ENCODE measurements at regions not wholly inside any gene's neighbourhood (a gene's known extent, or its start where the extent isn't known, plus 50 kb on each side); places are given as distances from the start of the nearest gene placed in this dataset.

DNA sequence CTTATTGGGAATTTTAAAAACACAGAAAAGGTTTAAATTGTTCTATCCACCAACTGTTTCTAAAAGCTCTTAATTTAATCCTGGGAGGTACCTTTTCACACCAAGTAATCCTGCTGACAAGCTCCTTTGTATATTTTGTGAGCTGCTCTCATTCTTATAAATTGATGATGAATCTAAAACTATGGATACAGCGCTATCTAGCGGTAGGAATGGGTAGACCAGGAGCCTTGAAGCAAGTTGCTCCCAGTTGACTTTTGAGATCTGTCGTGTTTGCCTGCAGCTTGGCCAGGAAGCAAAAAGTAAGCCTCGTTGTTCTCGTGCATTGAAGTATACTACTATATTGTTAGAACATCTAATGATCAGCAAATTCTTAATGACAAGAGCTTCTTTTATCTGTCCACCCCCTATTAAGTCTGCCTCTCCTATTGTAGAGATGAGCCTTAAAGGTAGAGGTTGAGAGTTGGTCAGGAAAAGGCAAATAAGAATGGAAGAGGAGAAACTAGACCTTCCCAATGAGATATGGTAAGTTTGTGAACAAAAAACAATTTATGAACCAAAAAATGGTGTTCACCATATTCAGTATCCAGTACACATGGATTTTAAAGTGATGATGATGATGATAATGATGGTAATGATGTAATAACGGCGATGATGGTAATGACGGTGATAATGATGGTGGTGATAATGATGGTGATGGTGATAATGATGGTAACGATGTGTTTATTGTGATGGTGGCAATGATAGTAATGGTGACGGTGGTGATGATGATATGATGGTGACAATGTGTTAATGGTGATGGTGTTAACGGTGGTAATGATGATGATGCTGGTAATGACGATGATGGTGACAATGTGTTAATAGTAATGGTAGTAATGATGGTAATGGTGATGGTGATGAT lies 212.1 kb upstream of the NCKAP5 start:
- BruUV-seq (replicated peaks), result TSS peak; percentile 78
- intact Hi-C loops (cut with micrococcal nuclease; ENCODE audit: unreplicated experiment), result loop anchor here (1.0 to 10.0 kb wide), 9 partner anchors 62 to 1108 kb away; partner anchors contain the start of genes LYPD1 and NCKAP5
- peak; percentile 93 for DNase-seq (ENCODE audit: low spot score)
- Histone ChIP-seq H3K9me3 (ENCODE audit: low read depth, low read length, poor library complexity, severe bottlenecking) (no peaks in the 10 kb centered on the region), H3K4me3 (ENCODE audit: low read depth, low read length, poor library complexity, severe bottlenecking) (no peak overlapping the region), H3K27ac (ENCODE audit: low read depth, low read length, poor library complexity, severe bottlenecking) (peak overlapping the region; percentile 8), H3K36me3 (ENCODE audit: insufficient read depth, low read length, poor library complexity, severe bottlenecking) (no peaks in the 10 kb centered on the region), H3K4me1 (ENCODE audit: insufficient read depth, low read length, poor library complexity, severe bottlenecking) (peaks cover 20% of the 10 kb centered on the region), H3K27me3 (replicated peaks; ENCODE audit: insufficient read depth, low read depth, low read length, poor library complexity) (no peaks in the 10 kb centered on the region)
- ChIA-PET POLR2A (ENCODE audit: low non-redundant PET) (interaction anchor here (0.6 to 0.9 kb wide), 2 partner anchors 255 to 1503 kb away, joined by 4 to 7 read pairs; no protein-coding TSS in a partner anchor), CTCF (interaction anchor here (0.5 to 1.1 kb wide), 11 partner anchors 25 to 977 kb away, joined by 3 to 10 read pairs (median 4); partner anchors contain the start of gene NCKAP5)
- TF ChIP-seq, protein P1, sequence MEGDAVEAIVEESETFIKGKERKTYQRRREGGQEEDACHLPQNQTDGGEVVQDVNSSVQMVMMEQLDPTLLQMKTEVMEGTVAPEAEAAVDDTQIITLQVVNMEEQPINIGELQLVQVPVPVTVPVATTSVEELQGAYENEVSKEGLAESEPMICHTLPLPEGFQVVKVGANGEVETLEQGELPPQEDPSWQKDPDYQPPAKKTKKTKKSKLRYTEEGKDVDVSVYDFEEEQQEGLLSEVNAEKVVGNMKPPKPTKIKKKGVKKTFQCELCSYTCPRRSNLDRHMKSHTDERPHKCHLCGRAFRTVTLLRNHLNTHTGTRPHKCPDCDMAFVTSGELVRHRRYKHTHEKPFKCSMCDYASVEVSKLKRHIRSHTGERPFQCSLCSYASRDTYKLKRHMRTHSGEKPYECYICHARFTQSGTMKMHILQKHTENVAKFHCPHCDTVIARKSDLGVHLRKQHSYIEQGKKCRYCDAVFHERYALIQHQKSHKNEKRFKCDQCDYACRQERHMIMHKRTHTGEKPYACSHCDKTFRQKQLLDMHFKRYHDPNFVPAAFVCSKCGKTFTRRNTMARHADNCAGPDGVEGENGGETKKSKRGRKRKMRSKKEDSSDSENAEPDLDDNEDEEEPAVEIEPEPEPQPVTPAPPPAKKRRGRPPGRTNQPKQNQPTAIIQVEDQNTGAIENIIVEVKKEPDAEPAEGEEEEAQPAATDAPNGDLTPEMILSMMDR (conservative IDR thresholded peaks at IDR 0.05; ENCODE audit: low read depth, low read length), result peak; percentile 93
- TF ChIP-seq EZH2 (IDR thresholded peaks at IDR 0.05; ENCODE audit: borderline replicate concordance, low read depth, low read length, poor library complexity, severe bottlenecking), result no peak

DNA sequence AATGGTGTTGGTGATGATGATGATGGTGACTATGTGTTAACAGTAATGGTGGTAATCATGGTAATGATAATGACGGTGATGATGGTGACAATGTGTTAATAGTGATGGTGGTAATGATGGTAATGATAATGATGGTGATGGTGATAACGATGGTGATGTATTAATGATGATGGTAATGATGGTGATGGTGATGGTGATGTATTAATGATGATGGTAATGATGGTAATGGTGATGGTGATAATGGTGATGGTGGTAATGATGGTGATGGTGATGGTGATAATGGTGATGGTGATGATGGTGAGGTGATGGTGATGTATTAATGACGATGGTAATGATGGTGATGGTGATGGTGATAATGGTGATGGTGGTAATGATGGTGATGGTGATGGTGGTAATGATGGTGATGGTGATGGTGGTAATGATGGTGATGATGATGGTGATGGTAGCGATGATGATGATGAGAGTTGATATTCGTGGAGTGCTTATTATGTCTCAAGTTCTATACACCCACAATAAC lies 212.8 kb upstream of the NCKAP5 start:
- Histone ChIP-seq H3K36me3 (ENCODE audit: insufficient read depth, low read length, poor library complexity, severe bottlenecking) (no peaks in the 10 kb centered on the region), H3K27ac (ENCODE audit: low read depth, low read length, poor library complexity, severe bottlenecking) (no peak overlapping the region), H3K27me3 (replicated peaks; ENCODE audit: insufficient read depth, low read depth, low read length, poor library complexity) (no peaks in the 10 kb centered on the region), H3K9me3 (ENCODE audit: low read depth, low read length, poor library complexity, severe bottlenecking) (no peaks in the 10 kb centered on the region), H3K4me1 (ENCODE audit: insufficient read depth, low read length, poor library complexity, severe bottlenecking) (peaks cover 20% of the 10 kb centered on the region), H3K4me3 (ENCODE audit: low read depth, low read length, poor library complexity, severe bottlenecking) (no peak overlapping the region)
- CTCF ChIA-PET, result no interaction called here
- no peak for DNase-seq (ENCODE audit: low spot score)
- POLR2A ChIA-PET (ENCODE audit: low non-redundant PET), result no interaction called here
- intact Hi-C loops (cut with micrococcal nuclease; ENCODE audit: unreplicated experiment), result loop anchor here (1.0 to 10.0 kb wide), 9 partner anchors 62 to 1109 kb away; partner anchors contain the start of genes LYPD1 and NCKAP5
- no TSS peak for BruUV-seq (replicated peaks)
- TF ChIP-seq, protein P1 (conservative IDR thresholded peaks at IDR 0.05; ENCODE audit: low read depth, low read length), result no peak
- no peak for TF ChIP-seq EZH2 (IDR thresholded peaks at IDR 0.05; ENCODE audit: borderline replicate concordance, low read depth, low read length, poor library complexity, severe bottlenecking)

DNA sequence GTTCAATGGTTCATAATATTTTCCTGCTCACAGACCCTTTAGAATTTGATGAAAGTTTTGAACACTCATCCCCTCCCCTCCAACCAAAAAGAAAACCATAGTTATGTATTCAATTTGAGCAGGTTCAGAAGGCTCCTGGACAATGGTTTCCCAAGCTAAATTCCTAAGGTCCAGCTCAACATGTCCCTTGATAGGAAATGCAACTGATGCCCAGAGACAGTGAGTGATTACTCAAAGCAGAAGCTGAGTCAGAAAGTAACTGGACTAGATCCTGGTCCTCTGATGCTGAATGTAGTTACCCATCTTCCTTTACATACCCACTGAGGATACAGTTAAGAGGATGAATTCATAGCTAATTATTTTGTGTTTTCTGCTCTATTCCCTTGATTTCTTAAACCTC lies 218.9 kb upstream of the NCKAP5 start:
- Histone ChIP-seq H3K36me3 (ENCODE audit: insufficient read depth, low read length, poor library complexity, severe bottlenecking) (no peaks in the 10 kb centered on the region), H3K27ac (ENCODE audit: low read depth, low read length, poor library complexity, severe bottlenecking) (no peak overlapping the region), H3K27me3 (replicated peaks; ENCODE audit: insufficient read depth, low read depth, low read length, poor library complexity) (no peaks in the 10 kb centered on the region), H3K9me3 (ENCODE audit: low read depth, low read length, poor library complexity, severe bottlenecking) (no peaks in the 10 kb centered on the region), H3K4me1 (ENCODE audit: insufficient read depth, low read length, poor library complexity, severe bottlenecking) (peaks cover 28% of the 10 kb centered on the region), H3K4me3 (ENCODE audit: low read depth, low read length, poor library complexity, severe bottlenecking) (no peak overlapping the region)
- intact Hi-C loops (cut with micrococcal nuclease; ENCODE audit: unreplicated experiment), result loop anchor here (10.0 kb wide), 1 partner anchor 422 kb away; no protein-coding TSS in a partner anchor
- ChIA-PET CTCF (no interaction called here), POLR2A (ENCODE audit: low non-redundant PET) (interaction anchor here (0.6 kb wide), 1 partner anchor 28 kb away, joined by 3 read pairs; no protein-coding TSS in a partner anchor)
- no peak for DNase-seq (ENCODE audit: low spot score)
- BruUV-seq (replicated peaks), result no TSS peak
- no peak for TF ChIP-seq EZH2 (IDR thresholded peaks at IDR 0.05; ENCODE audit: borderline replicate concordance, low read depth, low read length, poor library complexity, severe bottlenecking)
- TF ChIP-seq, protein P1 (conservative IDR thresholded peaks at IDR 0.05; ENCODE audit: low read depth, low read length), result no peak

Measured in A673 (cell line).